MCF 10A (cell line): ENCODE measurements at regions not wholly inside any gene's neighbourhood (a gene's known extent, or its start where the extent isn't known, plus 50 kb on each side); places are given as distances from the start of the nearest gene placed in this dataset.

Source experiments
- BruUV-seq: library from RNA; stranded (reverse); fragments of 400-500 nt; replicated peaks from 2 replicates; lab custom pipeline; 2021; lab: Mats Ljungman, UMichigan
- CTCF ChIA-PET: fragments of 300-600 bp; sonication (Branson Sonifier 250); formaldehyde crosslinking; extraction: SDS; loops from one replicate; lab custom pipeline; 2021; ENCODE audit warnings: antibody characterized with exemption, inconsistent platforms; lab: Yijun Ruan, JAX
- POLR2A ChIA-PET: fragments of 300-600, 350-650 bp; sonication (Branson Sonifier 250); formaldehyde crosslinking; extraction: SDS; loops from one replicate; lab custom pipeline; 2020; ENCODE audit warnings: antibody characterized with exemption, inconsistent platforms; lab: Yijun Ruan, JAX
- DNase-seq: peaks from one replicate; pipeline ENCODE4 v3.0.0-alpha.2; 2018; ENCODE audit not compliant: unreplicated experiment
- H3K27ac Mint-ChIP-seq: one replicate; pipeline ENCODE4 v1.8.0; 2022; ENCODE audit warnings: mild to moderate bottlenecking, low read depth, mixed read lengths; ENCODE audit not compliant: unreplicated experiment
- H3K27me3 Mint-ChIP-seq: one replicate; pipeline ENCODE4 v1.8.0; 2022; ENCODE audit warnings: mixed read lengths; ENCODE audit not compliant: insufficient read depth, unreplicated experiment
- H3K36me3 Mint-ChIP-seq: one replicate; pipeline ENCODE4 v1.8.0; 2022; ENCODE audit warnings: mild to moderate bottlenecking, moderate library complexity, mixed read lengths; ENCODE audit not compliant: insufficient read depth, unreplicated experiment
- H3K4me1 Mint-ChIP-seq: one replicate; pipeline ENCODE4 v1.8.0; 2022; ENCODE audit warnings: mixed read lengths; ENCODE audit not compliant: insufficient read depth, unreplicated experiment
- H3K4me3 Mint-ChIP-seq: one replicate; pipeline ENCODE4 v1.8.0; 2022; ENCODE audit warnings: mild to moderate bottlenecking, moderate library complexity, mixed read lengths; ENCODE audit not compliant: unreplicated experiment
- H3K9me3 Mint-ChIP-seq: one replicate; pipeline ENCODE4 v1.8.0; 2022; ENCODE audit warnings: mixed read lengths; ENCODE audit not compliant: unreplicated experiment
- CTCF ChIP-seq: fragments of 200-600 bp; IDR thresholded peaks from one replicate; pipeline ENCODE4 v1.8.0; 2022; ENCODE audit warnings: antibody characterized with exemption, mild to moderate bottlenecking; ENCODE audit not compliant: unreplicated experiment
- intact Hi-C: fragments of 100-400 bp; cut with micrococcal nuclease; formaldehyde crosslinking; loops from 2 replicates; pipeline ENCODE4 v1.14.1; 2022

- Mint-ChIP-seq H3K27me3 (no peaks in the 10 kb centered on the region), H3K4me1 (no peaks in the 10 kb centered on the region), H3K36me3 (no peaks in the 10 kb centered on the region), H3K9me3 (no peaks in the 10 kb centered on the region), H3K27ac (no peak overlapping the region), H3K4me3 (no peak overlapping the region)
- ChIA-PET POLR2A (no interaction called here), CTCF (interaction anchor here (0.7 kb wide), 1 partner anchor 23 kb away, joined by 3 read pairs; no protein-coding TSS in a partner anchor)
- BruUV-seq: no TSS peak
- no peak for TF ChIP-seq CTCF
- intact Hi-C loops: no loop called here
- no peak for DNase-seq
Observed at GRCh38 chr4:16989371-16989770, 90.9 kb upstream of the LDB2 start.

GRCh38 chr4:16988814-16989213 lies 90.4 kb upstream of the LDB2 start:
- DNase-seq: no peak
- intact Hi-C loops: no loop called here
- no peaks in the 10 kb centered on the region for H3K9me3 Mint-ChIP-seq
- no peaks in the 10 kb centered on the region for H3K27me3 Mint-ChIP-seq
- H3K27ac Mint-ChIP-seq: no peak overlapping the region
- no TSS peak for BruUV-seq
- ChIA-PET POLR2A (no interaction called here), CTCF (interaction anchor here (0.7 kb wide), 1 partner anchor 24 kb away, joined by 3 read pairs; no protein-coding TSS in a partner anchor)
- no peak for TF ChIP-seq CTCF
- no peaks in the 10 kb centered on the region for H3K4me1 Mint-ChIP-seq
- H3K36me3 Mint-ChIP-seq: no peaks in the 10 kb centered on the region
- H3K4me3 Mint-ChIP-seq: no peak overlapping the region

GRCh38 chr4:16977081-16977480 lies 78.6 kb upstream of the LDB2 start:
- no peaks in the 10 kb centered on the region for H3K9me3 Mint-ChIP-seq
- no peaks in the 10 kb centered on the region for H3K36me3 Mint-ChIP-seq
- no peak overlapping the region for H3K27ac Mint-ChIP-seq
- DNase-seq: no peak
- H3K4me3 Mint-ChIP-seq: no peak overlapping the region
- no peaks in the 10 kb centered on the region for H3K27me3 Mint-ChIP-seq
- CTCF ChIA-PET: no interaction called here
- intact Hi-C loops: no loop called here
- no peak for TF ChIP-seq CTCF
- BruUV-seq: no TSS peak
- no peaks in the 10 kb centered on the region for H3K4me1 Mint-ChIP-seq
- POLR2A ChIA-PET: no interaction called here

- H3K4me1 Mint-ChIP-seq: peaks cover 7% of the 10 kb centered on the region
- POLR2A ChIA-PET: no interaction called here
Observed at GRCh38 chr4:16969696-16970135, 71.3 kb upstream of the LDB2 start.

More at GRCh38 chr4:16969696-16970135, 71.3 kb upstream of the LDB2 start:
- H3K4me3 Mint-ChIP-seq: no peak overlapping the region
- DNase-seq: peak; percentile 92
- intact Hi-C loops: no loop called here
- no peaks in the 10 kb centered on the region for H3K9me3 Mint-ChIP-seq
- no peak overlapping the region for H3K27ac Mint-ChIP-seq
- no peaks in the 10 kb centered on the region for H3K36me3 Mint-ChIP-seq
- H3K27me3 Mint-ChIP-seq: no peaks in the 10 kb centered on the region
- TF ChIP-seq CTCF: no peak
- BruUV-seq: no TSS peak
- CTCF ChIA-PET: interaction anchor here (0.9 kb wide), 1 partner anchor 503 kb away, joined by 3 read pairs; no protein-coding TSS in a partner anchor
